ENCODE measurements at regions not wholly inside any gene's neighbourhood (a gene's known extent, or its start where the extent isn't known, plus 50 kb on each side); places are given as distances from the start of the nearest gene placed in this dataset.
A peak's percentile ranks its signal among the peaks of the same experiment; 100 is the strongest.

GRCh38 chr14:105876158-105876557 is 349.8 kb downstream of the TMEM121 start:
- no peak for TF ChIP-seq MYC (IDR thresholded peaks at IDR 0.05; ENCODE audit: low read depth, low read length)
- TF ChIP-seq POLR2A (IDR thresholded peaks at IDR 0.05; ENCODE audit: extremely low read depth, insufficient read length): no peak
- no peak for TF ChIP-seq CTCF (IDR thresholded peaks at IDR 0.05; ENCODE audit: low read depth, low read length)
- TF ChIP-seq MAX (IDR thresholded peaks at IDR 0.05; ENCODE audit: low read depth, low read length): no peak
- no peak overlapping the region for H3K4me3 ChIP-seq (ENCODE audit: low read depth, low read length)
- peak; percentile 54 for DNase-seq (ENCODE audit: low read depth)

- DNase-seq (ENCODE audit: low read depth): no peak
- TF ChIP-seq MAX (IDR thresholded peaks at IDR 0.05; ENCODE audit: low read depth, low read length): no peak
- TF ChIP-seq MYC (IDR thresholded peaks at IDR 0.05; ENCODE audit: low read depth, low read length): no peak
- no peak for TF ChIP-seq POLR2A (IDR thresholded peaks at IDR 0.05; ENCODE audit: extremely low read depth, insufficient read length)
- TF ChIP-seq CTCF (IDR thresholded peaks at IDR 0.05; ENCODE audit: low read depth, low read length): no peak
- no peak overlapping the region for H3K4me3 ChIP-seq (ENCODE audit: low read depth, low read length)
These were observed 350.4 kb downstream of the TMEM121 start for GRCh38 chr14:105876829-105877228.

- no peak for DNase-seq (ENCODE audit: low read depth)
- H3K4me3 ChIP-seq (ENCODE audit: low read depth, low read length): no peak overlapping the region
- TF ChIP-seq MYC (IDR thresholded peaks at IDR 0.05; ENCODE audit: low read depth, low read length): no peak
- no peak for TF ChIP-seq POLR2A (IDR thresholded peaks at IDR 0.05; ENCODE audit: extremely low read depth, insufficient read length)
- TF ChIP-seq MAX (IDR thresholded peaks at IDR 0.05; ENCODE audit: low read depth, low read length): no peak
- no peak for TF ChIP-seq CTCF (IDR thresholded peaks at IDR 0.05; ENCODE audit: low read depth, low read length)
These were observed 351.3 kb downstream of the TMEM121 start for GRCh38 chr14:105877645-105878044.

GRCh38 chr14:105878125-105878524 is 351.7 kb downstream of the TMEM121 start:
- H3K4me3 ChIP-seq (ENCODE audit: low read depth, low read length): no peak overlapping the region

GRCh38 chr14:105878554-105878953 is 352.2 kb downstream of the TMEM121 start:
- no peak for DNase-seq (ENCODE audit: low read depth)
- TF ChIP-seq MYC (IDR thresholded peaks at IDR 0.05; ENCODE audit: low read depth, low read length) (no peak), POLR2A (IDR thresholded peaks at IDR 0.05; ENCODE audit: extremely low read depth, insufficient read length) (no peak), CTCF (IDR thresholded peaks at IDR 0.05; ENCODE audit: low read depth, low read length) (no peak), MAX (IDR thresholded peaks at IDR 0.05; ENCODE audit: low read depth, low read length) (no peak)

More at GRCh38 chr14:105878125-105878524, 351.7 kb downstream of the TMEM121 start:
- no peak for DNase-seq (ENCODE audit: low read depth)
- TF ChIP-seq POLR2A (IDR thresholded peaks at IDR 0.05; ENCODE audit: extremely low read depth, insufficient read length): no peak
- TF ChIP-seq MAX (IDR thresholded peaks at IDR 0.05; ENCODE audit: low read depth, low read length): no peak
- no peak for TF ChIP-seq MYC (IDR thresholded peaks at IDR 0.05; ENCODE audit: low read depth, low read length)
- TF ChIP-seq CTCF (IDR thresholded peaks at IDR 0.05; ENCODE audit: low read depth, low read length): no peak

GRCh38 chr14:105879503-105879866 is 353.1 kb downstream of the TMEM121 start:
- no peak overlapping the region for H3K4me3 ChIP-seq (ENCODE audit: low read depth, low read length)
- no peak for DNase-seq (ENCODE audit: low read depth)
- TF ChIP-seq CTCF (IDR thresholded peaks at IDR 0.05; ENCODE audit: low read depth, low read length) (no peak), MYC (IDR thresholded peaks at IDR 0.05; ENCODE audit: low read depth, low read length) (no peak), POLR2A (IDR thresholded peaks at IDR 0.05; ENCODE audit: extremely low read depth, insufficient read length) (no peak), MAX (IDR thresholded peaks at IDR 0.05; ENCODE audit: low read depth, low read length) (no peak)

More at GRCh38 chr14:105878554-105878953, 352.2 kb downstream of the TMEM121 start:
- no peak overlapping the region for H3K4me3 ChIP-seq (ENCODE audit: low read depth, low read length)

Measured in NB4 (cell line).